NT2/D1 (cell line): ENCODE measurements at regions not wholly inside any gene's neighbourhood (a gene's known extent, or its start where the extent isn't known, plus 50 kb on each side); places are given as distances from the start of the nearest gene placed in this dataset.

Experiments
- SUZ12 ChIP-seq: IDR thresholded peaks from 2 replicates; pipeline ENCODE4 v1.6.1; 2011; ENCODE audit not compliant: insufficient read length, insufficient read depth; ENCODE audit errors: extremely low read depth
- YY1 ChIP-seq: IDR thresholded peaks from 2 replicates; pipeline ENCODE4 v1.6.1; 2011; ENCODE audit not compliant: insufficient read length, insufficient read depth
- ZNF274 ChIP-seq: IDR thresholded peaks from 2 replicates; pipeline ENCODE4 v1.6.1; 2011; ENCODE audit warnings: mild to moderate bottlenecking, low read depth, low read length

- TF ChIP-seq YY1 (no peak), ZNF274 (no peak), SUZ12 (no peak)
These were observed 601.3 kb downstream of the NR2F1-AS1 start for GRCh38 chr5:92979716-92980115.
